NCI-H345 treated with DMSO at 0.1 percent for 48 hours (cell line): ENCODE measurements at regions not wholly inside any gene's neighbourhood (a gene's known extent, or its start where the extent isn't known, plus 50 kb on each side); places are given as distances from the start of the nearest gene placed in this dataset.
A peak's percentile ranks its signal among the peaks of the same experiment; 100 is the strongest.
"Not testable (repeated sequence)": the region's sequence is repeated elsewhere in the genome, so short reads cannot be mapped to it uniquely, and the experiment has no call there.

Experiments
- DNase-seq: peaks from one replicate; lab custom pipeline; 2025; ENCODE audit not compliant: unreplicated experiment; lab: John Stamatoyannopoulos, UW

DNA sequence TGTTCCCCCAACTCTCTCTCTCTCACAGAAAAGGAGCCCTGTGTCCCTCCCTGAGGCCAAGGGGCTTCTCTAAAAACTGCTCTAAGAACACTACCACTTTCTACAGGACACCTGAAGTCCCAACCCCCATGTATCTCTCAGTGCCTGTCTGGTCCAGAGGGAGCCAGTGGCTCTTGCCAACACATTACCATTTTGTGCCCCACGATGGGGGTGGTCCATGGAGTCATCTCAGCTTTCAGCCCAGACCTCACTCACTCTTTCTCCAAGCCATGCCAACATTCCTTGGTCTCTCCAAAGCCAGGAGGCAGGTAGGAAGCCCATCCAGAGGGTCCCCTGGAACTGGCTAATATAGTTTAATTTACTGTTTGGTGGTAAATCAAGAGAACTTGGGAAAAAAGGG lies 962.1 kb upstream of the DEFB115 start:
- DNase-seq: not testable (repeated sequence)

DNA sequence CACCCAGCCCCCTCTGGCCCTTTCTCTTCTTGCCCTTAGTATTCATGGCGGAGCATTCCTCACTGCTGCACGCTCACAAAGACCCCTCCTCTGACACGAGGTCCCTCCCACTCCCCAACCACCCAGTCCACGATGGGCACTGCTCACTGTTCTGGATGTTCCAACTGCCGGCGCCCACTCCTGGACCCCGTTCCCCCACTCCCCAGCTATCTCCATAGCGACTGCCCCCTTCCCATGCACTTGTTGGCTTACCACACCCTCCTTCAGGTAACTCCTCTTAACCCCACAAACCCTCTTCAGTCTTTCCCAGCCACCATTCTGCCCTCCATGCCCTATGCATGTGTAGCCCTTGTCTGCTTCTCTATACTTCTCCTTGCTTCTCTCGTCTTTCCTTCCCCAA lies 961.5 kb upstream of the DEFB115 start:
- not testable (repeated sequence) for DNase-seq

GRCh38 chr20:30297878-30298595 lies 959.4 kb upstream of the DEFB115 start:
- not testable (repeated sequence) for DNase-seq

DNA sequence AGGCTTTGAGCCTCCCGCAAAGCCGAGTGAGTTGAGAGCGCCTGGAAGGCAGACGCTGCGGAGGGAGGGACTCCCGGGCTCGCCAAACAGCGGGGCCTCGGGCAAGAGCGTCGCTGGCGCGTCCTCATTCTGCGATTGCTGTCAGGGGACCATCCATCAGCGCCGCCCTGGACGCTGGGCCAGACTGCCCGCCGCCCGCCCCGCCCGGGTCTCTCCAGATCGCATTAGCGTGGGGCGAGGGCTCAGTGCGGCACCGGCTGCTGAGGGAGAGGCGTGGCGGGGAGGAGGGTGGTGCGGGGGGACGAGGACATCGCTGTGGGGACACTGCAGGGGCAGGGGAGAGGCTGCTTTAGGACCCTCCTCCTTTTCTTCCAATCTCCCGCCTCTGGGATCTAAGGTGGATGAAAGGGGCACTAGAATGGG lies 957.2 kb upstream of the DEFB115 start:
- DNase-seq: not testable (repeated sequence)

DNA sequence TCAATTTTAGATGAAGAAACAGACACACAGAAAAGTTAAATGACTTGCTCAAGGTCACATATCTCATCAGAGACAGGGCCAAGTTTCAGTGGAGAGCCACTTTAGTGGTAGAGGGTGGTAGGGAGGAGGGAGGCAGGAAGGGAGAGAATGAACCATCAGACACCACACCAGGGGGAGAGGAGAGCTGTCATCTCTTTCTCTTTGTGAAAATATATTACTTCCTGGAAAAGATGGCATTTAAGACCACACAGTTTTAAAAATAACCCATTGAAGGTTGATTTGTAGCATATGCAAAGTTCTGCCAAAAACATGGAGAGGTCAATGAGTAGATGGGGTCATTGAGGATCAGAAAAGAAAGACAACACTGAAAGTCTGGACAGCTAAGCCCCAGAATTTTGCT lies 954.7 kb upstream of the DEFB115 start:
- not testable (repeated sequence) for DNase-seq

- DNase-seq: not testable (repeated sequence)
Observed at GRCh38 chr20:30309938-30310337, 947.5 kb upstream of the DEFB115 start.

- DNase-seq: not testable (repeated sequence)
Observed at GRCh38 chr20:30310385-30310784, 947.1 kb upstream of the DEFB115 start.

DNA sequence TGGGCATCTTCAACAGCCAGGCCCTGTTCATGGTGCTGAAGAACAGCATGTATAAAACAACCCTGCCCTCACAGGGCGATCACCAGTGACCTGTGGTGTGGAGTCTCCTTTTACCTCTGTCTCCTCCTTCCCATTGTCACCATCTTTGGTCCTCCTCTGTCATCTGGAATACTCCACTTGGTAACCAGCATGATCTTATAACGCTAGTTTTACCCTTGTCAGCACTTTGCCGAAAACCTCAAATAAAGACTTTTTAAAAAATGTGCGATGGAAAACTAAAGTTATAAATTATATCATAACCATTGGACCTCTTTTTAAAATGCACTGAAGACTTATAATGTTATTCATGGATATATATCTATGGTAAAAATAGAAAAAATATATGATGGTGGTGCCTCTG lies 945.2 kb upstream of the DEFB115 start:
- not testable (repeated sequence) for DNase-seq

- DNase-seq: not testable (repeated sequence)
Observed at GRCh38 chr20:30313660-30314059, 943.8 kb upstream of the DEFB115 start.

GRCh38 chr20:30316063-30316462 lies 941.4 kb upstream of the DEFB115 start:
- DNase-seq: not testable (repeated sequence)

- DNase-seq: not testable (repeated sequence)
Observed at GRCh38 chr20:30316532-30317299, 940.7 kb upstream of the DEFB115 start.

GRCh38 chr20:30333744-30334143 lies 923.7 kb upstream of the DEFB115 start:
- DNase-seq: not testable (repeated sequence)

DNA sequence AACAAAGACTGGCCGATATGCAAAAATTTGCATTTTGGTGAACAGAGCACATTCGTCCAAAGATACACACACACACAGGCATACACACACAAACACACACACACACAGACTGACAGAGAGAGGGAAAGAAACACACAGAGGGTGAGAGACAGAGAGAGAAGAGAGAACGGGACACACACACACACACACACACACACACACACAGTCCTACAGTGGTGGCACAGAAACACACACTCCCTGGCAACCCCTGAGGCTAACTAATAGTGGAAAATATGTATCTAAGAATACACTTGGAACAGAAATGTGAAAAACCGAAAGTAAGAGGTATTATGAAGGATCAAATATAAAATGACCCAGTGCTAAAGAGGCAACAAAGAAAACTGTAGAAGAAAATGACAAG lies 919.9 kb upstream of the DEFB115 start:
- not testable (repeated sequence) for DNase-seq

GRCh38 chr20:30348932-30349331 lies 908.5 kb upstream of the DEFB115 start:
- DNase-seq: not testable (repeated sequence)

DNA sequence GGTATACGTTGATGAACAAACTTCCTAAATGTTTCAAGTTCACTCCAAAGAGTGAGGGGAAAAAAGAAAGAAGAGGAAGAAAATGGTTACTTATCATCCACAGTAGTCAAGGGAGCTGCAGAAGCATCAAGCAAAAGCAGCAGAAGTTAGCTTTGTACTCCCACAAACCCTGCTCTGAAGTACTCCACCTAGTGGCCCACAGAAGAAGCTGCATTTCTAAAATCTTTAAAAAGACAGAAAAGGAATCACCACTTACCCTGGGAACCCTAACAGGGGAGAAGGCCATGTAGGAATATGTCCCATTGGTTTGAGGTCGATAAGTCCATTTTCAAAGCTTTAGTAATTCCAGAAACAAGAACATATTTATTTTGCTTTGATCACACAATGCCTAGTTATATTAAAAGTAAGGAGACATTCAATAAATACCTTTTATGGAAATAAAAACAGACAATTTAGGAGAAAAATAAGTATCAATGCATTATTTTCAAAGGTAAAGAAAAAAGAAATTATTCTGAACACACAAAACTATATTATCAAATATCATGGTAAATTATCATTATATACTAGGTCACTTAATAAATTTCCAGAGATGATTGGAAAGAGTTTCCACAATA lies 900.5 kb upstream of the DEFB115 start:
- DNase-seq: not testable (repeated sequence)

- not testable (repeated sequence) for DNase-seq
Observed at GRCh38 chr20:30361756-30362155, 895.7 kb upstream of the DEFB115 start.

DNA sequence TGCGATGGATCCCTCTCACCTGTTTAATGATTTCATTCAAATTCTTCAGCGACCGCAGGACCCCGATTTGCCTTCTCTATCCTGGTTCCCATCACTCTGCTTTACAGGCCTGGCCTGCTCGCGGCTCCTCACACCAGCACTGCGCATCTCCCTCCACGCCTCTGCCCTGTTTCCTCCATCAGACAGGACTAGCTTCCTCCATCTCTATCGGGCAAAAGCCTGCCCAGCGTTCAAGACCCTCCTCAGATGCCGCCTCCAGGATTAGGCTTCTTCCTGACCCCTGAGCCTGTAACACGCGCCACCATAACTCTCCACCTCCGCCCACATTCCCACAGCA lies 881.1 kb upstream of the DEFB115 start:
- DNase-seq: not testable (repeated sequence)

GRCh38 chr20:30376767-30377658 lies 880.5 kb upstream of the DEFB115 start:
- DNase-seq: peak; percentile 78

- DNase-seq: not testable (repeated sequence)
Observed at GRCh38 chr20:30378317-30378716, 879.1 kb upstream of the DEFB115 start.

DNA sequence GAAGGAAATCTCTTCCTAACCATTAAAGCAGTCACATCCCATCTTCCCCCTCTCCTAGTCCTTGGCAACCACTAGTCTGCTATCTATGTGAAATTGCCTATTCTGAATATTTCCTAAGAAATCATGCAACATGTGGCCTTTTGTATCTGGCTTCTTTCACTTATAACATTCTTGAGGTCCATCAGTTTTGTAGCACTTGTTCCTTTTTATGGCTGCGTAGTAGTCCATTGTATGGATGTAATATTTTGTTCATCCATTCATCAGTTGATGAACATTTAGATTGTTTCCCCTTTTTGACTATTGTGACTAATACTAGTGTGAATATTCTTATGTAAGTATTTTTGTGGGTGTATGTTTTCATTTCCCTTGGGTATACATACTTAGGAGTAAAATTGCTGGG lies 878.7 kb upstream of the DEFB115 start:
- DNase-seq: not testable (repeated sequence)

GRCh38 chr20:30384841-30385240 lies 872.6 kb upstream of the DEFB115 start:
- DNase-seq: not testable (repeated sequence)
